Liver (tissue), 3 donors: ENCODE measurements at regions not wholly inside any gene's neighbourhood (a gene's known extent, or its start where the extent isn't known, plus 50 kb on each side); places are given as distances from the start of the nearest gene placed in this dataset.

Source experiments
- EGR1 ChIP-seq, 2 donors: IDR thresholded peaks; 2 replicates each; pipeline ENCODE4 v1.6.1; 2016 to 2018; ENCODE audit warnings: antibody characterized with exemption in 2 of 2, low read depth in 2 of 2
- GABPA ChIP-seq, 2 donors: IDR thresholded peaks in 1 of 2; conservative IDR thresholded peaks in 1 of 2; 2 replicates each; pipeline ENCODE4 v1.6.1; 2016; ENCODE audit warnings: antibody characterized with exemption in 2 of 2, mild to moderate bottlenecking in 1 of 2, moderate library complexity in 1 of 2
- HNF4G ChIP-seq: IDR thresholded peaks from 2 replicates; pipeline ENCODE4 v1.6.1; 2016; ENCODE audit warnings: antibody characterized with exemption
- JUND ChIP-seq, 2 donors: IDR thresholded peaks; 2 replicates each; pipeline ENCODE4 v1.6.1; 2016; ENCODE audit warnings: antibody characterized with exemption in 2 of 2
- NR2F2 ChIP-seq: IDR thresholded peaks from 2 replicates; pipeline ENCODE4 v1.6.1; 2016; ENCODE audit warnings: antibody characterized with exemption
- RAD21 ChIP-seq, 2 donors: IDR thresholded peaks; 2 replicates each; pipeline ENCODE4 v1.6.1; 2016; ENCODE audit warnings: antibody characterized with exemption in 2 of 2, mild to moderate bottlenecking in 2 of 2
- REST ChIP-seq: IDR thresholded peaks from 2 replicates; pipeline ENCODE4 v1.6.1; 2016; ENCODE audit warnings: antibody characterized with exemption, mild to moderate bottlenecking
- TAF1 ChIP-seq: conservative IDR thresholded peaks from 2 replicates; pipeline ENCODE4 v1.6.1; 2016; ENCODE audit warnings: antibody characterized with exemption, mild to moderate bottlenecking
- TF ChIP-seq, protein P1 (sequence below): fragments of 150-350 bp; IDR thresholded peaks from 2 replicates; pipeline ENCODE4 v1.5.1; 2017; ENCODE audit warnings: improper control_type of control experiment, low read depth, low read length; ENCODE audit not compliant: missing input control
- TF ChIP-seq, protein P2 (sequence below): IDR thresholded peaks from 2 replicates; pipeline ENCODE4 v1.6.1; 2016; ENCODE audit warnings: antibody characterized with exemption
- donor health status: healthy.
- donor health status: healthy.

GRCh38 chr9:81264516-81264915, 424.8 kb downstream of the TLE1 start:
- TF ChIP-seq TAF1 = no peak
- TF ChIP-seq, protein P1, sequence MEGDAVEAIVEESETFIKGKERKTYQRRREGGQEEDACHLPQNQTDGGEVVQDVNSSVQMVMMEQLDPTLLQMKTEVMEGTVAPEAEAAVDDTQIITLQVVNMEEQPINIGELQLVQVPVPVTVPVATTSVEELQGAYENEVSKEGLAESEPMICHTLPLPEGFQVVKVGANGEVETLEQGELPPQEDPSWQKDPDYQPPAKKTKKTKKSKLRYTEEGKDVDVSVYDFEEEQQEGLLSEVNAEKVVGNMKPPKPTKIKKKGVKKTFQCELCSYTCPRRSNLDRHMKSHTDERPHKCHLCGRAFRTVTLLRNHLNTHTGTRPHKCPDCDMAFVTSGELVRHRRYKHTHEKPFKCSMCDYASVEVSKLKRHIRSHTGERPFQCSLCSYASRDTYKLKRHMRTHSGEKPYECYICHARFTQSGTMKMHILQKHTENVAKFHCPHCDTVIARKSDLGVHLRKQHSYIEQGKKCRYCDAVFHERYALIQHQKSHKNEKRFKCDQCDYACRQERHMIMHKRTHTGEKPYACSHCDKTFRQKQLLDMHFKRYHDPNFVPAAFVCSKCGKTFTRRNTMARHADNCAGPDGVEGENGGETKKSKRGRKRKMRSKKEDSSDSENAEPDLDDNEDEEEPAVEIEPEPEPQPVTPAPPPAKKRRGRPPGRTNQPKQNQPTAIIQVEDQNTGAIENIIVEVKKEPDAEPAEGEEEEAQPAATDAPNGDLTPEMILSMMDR = no peak
- no peak for TF ChIP-seq HNF4G
- no peak for TF ChIP-seq NR2F2
- TF ChIP-seq EGR1 (IDR thresholded peaks at IDR 0.05; ENCODE audit: low read depth in 2 of 2) = no peak
- TF ChIP-seq REST = no peak
- TF ChIP-seq GABPA (IDR thresholded peaks at IDR 0.05 in 1 of 2, conservative IDR thresholded peaks at IDR 0.05 in 1 of 2) = no peak
- TF ChIP-seq, protein P2, sequence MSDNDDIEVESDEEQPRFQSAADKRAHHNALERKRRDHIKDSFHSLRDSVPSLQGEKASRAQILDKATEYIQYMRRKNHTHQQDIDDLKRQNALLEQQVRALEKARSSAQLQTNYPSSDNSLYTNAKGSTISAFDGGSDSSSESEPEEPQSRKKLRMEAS = no peak
- TF ChIP-seq RAD21 (IDR thresholded peaks at IDR 0.05) = no peak
- TF ChIP-seq JUND (IDR thresholded peaks at IDR 0.05) = no peak
